AG04449 (cell line): ENCODE measurements at regions not wholly inside any gene's neighbourhood (a gene's known extent, or its start where the extent isn't known, plus 50 kb on each side); places are given as distances from the start of the nearest gene placed in this dataset.

Source experiments
- CTCF ChIA-PET: fragments of 350-600 bp; formaldehyde crosslinking; extraction: SDS; loops from one replicate; lab custom pipeline; 2021; ENCODE audit warnings: antibody characterized with exemption; lab: Yijun Ruan, JAX
- POLR2A ChIA-PET: fragments of 400-600, 350-600 bp; formaldehyde crosslinking; extraction: SDS; loops from one replicate; lab custom pipeline; 2020; ENCODE audit warnings: antibody characterized with exemption, inconsistent platforms; lab: Yijun Ruan, JAX
- DNase-seq: peaks from one replicate; pipeline ENCODE4 v3.0.0-alpha.2; 2010; ENCODE audit warnings: low read depth, low spot score
- H3K4me3 ChIP-seq: 2 replicates; pipeline ENCODE4 v1.5.1; 2011; ENCODE audit warnings: low read depth, mild to moderate bottlenecking, control low read depth, low read length
- CTCF ChIP-seq: IDR thresholded peaks from one replicate; pipeline ENCODE4 v1.5.1; 2011; ENCODE audit warnings: mild to moderate bottlenecking, moderate library complexity, low read length, control low read depth, inconsistent platforms; ENCODE audit not compliant: insufficient read depth; ENCODE audit errors: missing control alignments

GRCh38 chr3:182243625-182244024 lies 531.9 kb downstream of the SOX2 start:
- ChIA-PET POLR2A (no interaction called here), CTCF (no interaction called here)
- no peak for DNase-seq
- H3K4me3 ChIP-seq: no peak overlapping the region
- no peak for TF ChIP-seq CTCF

- POLR2A ChIA-PET: no interaction called here
- CTCF ChIA-PET: no interaction called here
Measured at GRCh38 chr3:182244222-182244971, 532.7 kb downstream of the SOX2 start.

GRCh38 chr3:182245059-182245458 lies 533.3 kb downstream of the SOX2 start:
- CTCF ChIA-PET: no interaction called here
- H3K4me3 ChIP-seq: no peak overlapping the region
- TF ChIP-seq CTCF: no peak
- POLR2A ChIA-PET: no interaction called here
- DNase-seq: no peak

More at GRCh38 chr3:182244222-182244971, 532.7 kb downstream of the SOX2 start:
- TF ChIP-seq CTCF: no peak
- H3K4me3 ChIP-seq: no peak overlapping the region
- DNase-seq: no peak

- TF ChIP-seq CTCF: no peak
- no peak for DNase-seq
- ChIA-PET CTCF (interaction anchor here (1.3 to 1.7 kb wide), 2 partner anchors 32 to 545 kb away, joined by 3 to 5 read pairs; no protein-coding TSS in a partner anchor), POLR2A (no interaction called here)
- no peak overlapping the region for H3K4me3 ChIP-seq
Measured at GRCh38 chr3:182246870-182247269, 535.1 kb downstream of the SOX2 start.

GRCh38 chr3:182248349-182248880 lies 536.7 kb downstream of the SOX2 start:
- no peak overlapping the region for H3K4me3 ChIP-seq
- TF ChIP-seq CTCF: peak; percentile 15
- ChIA-PET CTCF (interaction anchor here (1.0 to 1.4 kb wide), 3 partner anchors 12 to 435 kb away, joined by 3 to 5 read pairs (median 4); no protein-coding TSS in a partner anchor), POLR2A (no interaction called here)
- DNase-seq: no peak

GRCh38 chr3:182252802-182253201 lies 540.5 kb upstream of the ATP11B start:
- POLR2A ChIA-PET: no interaction called here
- no peak for TF ChIP-seq CTCF

More at GRCh38 chr3:182252802-182253201, 540.5 kb upstream of the ATP11B start:
- H3K4me3 ChIP-seq: no peak overlapping the region
- CTCF ChIA-PET: no interaction called here
- no peak for DNase-seq
